ENCODE measurements at regions not wholly inside any gene's neighbourhood (a gene's known extent, or its start where the extent isn't known, plus 50 kb on each side); places are given as distances from the start of the nearest gene placed in this dataset.

DNA sequence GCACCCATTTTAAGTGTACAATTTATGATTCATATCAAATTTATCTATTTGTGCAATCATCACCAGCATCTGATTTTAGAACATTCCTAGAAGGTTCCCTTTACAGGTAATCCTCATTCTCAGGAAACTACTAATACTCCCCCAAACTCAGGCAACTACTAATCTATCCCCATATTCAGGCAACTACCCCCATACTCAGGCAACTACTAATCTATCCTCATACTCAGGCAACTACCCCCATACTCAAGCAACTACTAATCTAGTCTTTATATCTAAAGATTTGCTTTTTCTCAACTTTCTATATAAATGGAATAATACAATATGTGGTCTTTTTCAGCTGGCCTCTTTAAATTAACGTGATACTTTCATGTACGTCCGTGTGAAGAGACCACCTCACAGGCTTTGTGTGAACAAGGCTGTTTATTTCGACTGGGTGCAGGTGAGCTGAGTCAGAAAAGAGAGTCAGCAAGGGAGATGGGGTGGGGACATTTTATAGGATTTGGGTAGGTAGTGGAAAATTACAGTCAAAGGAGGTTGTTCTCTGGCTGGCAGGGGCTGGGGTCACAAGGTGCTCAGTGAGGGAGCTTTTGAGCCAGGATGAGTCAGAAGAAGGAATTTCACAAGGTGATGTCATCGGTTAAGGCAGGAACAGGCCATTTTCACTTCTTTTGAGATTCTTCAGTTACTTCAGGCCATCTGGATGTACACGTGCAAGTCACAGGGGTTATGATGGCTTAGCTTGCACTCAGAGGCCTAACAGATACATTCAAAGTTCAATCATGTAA lies 1444.5 kb upstream of the CADM2 start:
- DNase-seq, result peak; percentile 2

DNA sequence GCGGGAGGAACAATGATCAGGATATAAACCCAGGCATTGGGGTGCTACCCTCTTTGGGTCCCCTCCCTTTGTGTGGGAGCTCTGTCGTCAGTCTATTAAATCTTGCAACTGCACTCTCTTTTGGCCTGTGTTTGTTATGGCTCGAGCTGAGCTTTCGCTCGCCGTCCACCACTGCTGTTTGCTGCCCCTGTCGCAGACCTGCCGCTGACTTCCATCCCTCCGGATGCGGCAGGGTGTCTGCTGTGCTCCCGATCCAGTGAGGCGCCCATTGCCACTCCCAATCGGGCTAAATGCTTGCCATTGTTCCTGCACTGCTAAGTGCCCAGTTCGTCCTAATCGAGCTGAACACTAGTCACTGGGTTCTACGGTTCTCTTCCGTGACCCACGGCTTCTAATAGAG lies 1443.7 kb upstream of the CADM2 start:
- DNase-seq, result no peak

DNA sequence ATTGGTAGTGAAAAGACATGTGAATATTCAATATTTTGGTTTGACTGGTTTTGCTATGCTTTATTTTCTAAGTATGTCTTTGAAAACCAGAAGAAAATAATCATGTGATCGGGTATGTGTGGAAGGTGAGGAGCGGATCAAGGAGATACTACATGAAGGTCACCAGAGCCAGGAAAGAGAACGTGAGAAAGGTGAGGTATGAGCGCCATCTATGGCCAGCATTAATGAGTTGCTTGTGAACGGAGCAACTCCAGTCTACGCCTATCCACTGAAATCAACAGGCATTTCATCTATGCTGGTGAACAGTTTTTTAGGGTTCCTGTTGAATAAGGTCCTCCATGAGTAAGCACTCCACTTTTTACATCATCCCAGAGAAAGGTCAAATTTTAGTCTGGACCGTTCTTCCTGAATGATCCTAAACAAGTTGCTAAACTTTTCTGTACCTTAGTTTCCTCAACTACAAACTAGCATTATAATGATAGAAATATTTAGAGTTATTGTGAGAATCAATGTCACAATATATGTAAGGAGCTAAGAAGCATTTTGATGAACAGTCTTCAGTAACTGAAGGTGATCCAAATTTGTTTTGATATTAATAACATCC lies 1435.2 kb upstream of the CADM2 start:
- DNase-seq, result peak; percentile 35

DNA sequence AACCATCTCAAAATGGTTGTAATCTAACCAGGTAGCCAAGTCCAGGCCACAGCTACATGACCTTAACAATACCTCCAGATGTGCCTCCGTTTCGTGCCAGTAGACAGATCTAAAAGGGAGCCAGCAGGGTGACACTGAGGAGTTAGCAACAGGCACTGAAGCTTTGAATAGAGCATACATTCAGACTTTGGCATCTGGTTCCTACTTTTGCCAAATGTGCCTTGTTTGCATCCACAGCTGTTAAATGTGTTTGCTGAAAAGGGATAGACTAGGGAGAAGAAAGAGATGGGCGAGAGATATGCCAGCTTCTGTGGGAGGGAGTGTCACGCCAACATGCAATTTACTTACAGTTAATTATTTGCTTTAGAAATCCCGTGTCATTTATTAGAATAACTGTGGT lies 1433.9 kb upstream of the CADM2 start:
- no peak for DNase-seq

- DNase-seq, result no peak
These were observed 1399.7 kb upstream of the CADM2 start for GRCh38 chr3:83559082-83559481.

- DNase-seq, result no peak
These were observed 1390.9 kb upstream of the CADM2 start for GRCh38 chr3:83567935-83568334.

DNA sequence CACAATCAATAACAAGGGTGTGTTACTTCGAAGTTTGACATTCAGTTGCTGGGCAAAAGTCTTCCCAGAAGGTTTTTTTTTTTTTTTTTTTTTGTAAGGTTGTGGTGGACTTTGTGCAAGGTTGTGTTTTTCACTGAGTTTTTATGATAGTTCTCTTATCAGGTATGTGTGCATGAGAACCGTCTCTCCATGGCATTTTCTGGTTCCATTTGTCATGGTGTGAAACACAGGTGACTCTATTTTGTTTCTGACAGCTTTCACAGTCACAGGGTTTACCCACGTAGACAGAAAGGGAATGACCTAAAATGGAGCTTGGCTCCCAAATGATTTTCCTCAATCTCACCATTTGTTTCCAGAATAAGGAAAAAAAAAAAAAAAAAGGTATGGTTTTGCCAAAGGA lies 1377.2 kb upstream of the CADM2 start:
- no peak for DNase-seq

DNA sequence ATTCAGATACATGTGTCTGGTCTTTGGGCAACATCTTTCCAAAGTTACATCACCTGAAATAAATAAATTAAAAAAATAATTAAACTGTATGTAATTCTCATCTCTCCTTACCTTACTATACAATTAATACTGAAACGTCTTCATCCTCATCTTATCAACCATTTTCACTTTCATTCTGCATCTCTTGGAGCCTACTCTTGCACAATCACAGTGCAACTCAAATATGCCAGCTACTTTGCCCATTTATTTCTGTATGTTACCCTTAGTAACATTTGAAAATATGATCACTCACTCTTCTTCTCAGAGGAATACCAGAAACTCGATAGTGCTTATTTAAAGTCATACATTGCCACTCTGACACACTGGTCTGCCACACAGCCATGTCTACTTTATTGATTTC lies 1357.1 kb upstream of the CADM2 start:
- no peak for DNase-seq

GRCh38 chr3:83622526-83622925 lies 1336.3 kb upstream of the CADM2 start:
- DNase-seq, result no peak

DNA sequence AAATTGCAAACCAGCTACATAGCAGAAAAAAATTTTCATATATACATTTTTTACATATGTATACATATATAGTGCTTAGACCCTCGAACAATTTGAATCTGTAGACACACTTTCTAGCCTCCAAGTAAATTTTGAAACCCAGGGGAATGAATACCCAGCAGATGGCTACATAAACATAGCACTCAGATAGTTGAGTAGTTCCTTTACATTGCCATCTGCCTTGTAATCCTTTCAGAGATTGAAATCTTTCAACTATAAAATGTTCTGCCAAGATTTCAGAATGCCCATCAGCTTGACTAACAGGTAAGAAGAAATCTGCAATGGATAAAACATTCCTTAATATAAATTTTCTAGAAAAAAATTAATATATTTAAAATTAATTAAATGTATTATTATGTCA lies 1333.5 kb upstream of the CADM2 start:
- no peak for DNase-seq

- no peak for DNase-seq
These were observed 1330.3 kb upstream of the CADM2 start for GRCh38 chr3:83628471-83628870.

GRCh38 chr3:83632526-83632925 lies 1326.3 kb upstream of the CADM2 start:
- DNase-seq, result no peak

- no peak for DNase-seq
These were observed 1325.0 kb upstream of the CADM2 start for GRCh38 chr3:83633758-83634157.

DNA sequence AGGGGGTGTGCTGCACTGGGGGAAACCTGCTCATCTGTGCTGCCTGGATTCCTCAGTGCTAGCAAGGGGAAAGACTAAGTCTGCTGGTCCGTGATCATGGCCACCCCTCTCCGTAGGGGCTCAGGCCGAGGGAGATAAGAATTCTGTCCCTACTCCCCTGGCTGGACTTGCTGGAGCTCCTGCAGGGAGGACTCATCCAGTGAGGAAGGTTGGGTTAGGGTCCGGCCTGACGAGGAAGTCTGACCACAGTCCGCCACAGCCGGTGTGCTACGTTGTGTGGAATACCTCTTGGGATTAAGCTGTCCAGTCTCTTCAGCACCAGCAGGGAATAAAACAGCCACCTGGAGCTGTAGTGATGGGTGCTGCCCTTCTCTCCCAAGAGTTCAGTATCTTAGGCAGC lies 1309.1 kb upstream of the CADM2 start:
- DNase-seq, result no peak

- no peak for DNase-seq
These were observed 1303.7 kb upstream of the CADM2 start for GRCh38 chr3:83655083-83655482.

- DNase-seq, result no peak
These were observed 1296.3 kb upstream of the CADM2 start for GRCh38 chr3:83662381-83662960.

DNA sequence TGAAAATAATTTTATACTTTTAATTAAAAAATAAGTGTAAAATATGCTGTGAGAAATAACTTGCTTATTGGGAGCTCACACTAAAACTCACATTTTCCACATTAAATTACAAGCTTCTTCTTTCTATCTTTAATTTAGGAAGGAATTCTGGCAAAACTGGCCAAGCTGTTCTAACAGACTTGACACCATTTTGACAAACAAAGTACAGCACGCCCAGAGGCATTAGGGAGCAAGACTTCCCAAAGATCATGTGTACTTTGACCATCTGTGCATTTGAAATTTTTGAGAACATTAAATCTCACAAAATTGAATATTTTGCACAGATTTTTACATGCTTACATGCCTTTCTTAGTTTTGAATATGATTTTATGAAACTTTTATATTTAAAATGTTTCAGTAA lies 1288.4 kb upstream of the CADM2 start:
- DNase-seq, result no peak

DNA sequence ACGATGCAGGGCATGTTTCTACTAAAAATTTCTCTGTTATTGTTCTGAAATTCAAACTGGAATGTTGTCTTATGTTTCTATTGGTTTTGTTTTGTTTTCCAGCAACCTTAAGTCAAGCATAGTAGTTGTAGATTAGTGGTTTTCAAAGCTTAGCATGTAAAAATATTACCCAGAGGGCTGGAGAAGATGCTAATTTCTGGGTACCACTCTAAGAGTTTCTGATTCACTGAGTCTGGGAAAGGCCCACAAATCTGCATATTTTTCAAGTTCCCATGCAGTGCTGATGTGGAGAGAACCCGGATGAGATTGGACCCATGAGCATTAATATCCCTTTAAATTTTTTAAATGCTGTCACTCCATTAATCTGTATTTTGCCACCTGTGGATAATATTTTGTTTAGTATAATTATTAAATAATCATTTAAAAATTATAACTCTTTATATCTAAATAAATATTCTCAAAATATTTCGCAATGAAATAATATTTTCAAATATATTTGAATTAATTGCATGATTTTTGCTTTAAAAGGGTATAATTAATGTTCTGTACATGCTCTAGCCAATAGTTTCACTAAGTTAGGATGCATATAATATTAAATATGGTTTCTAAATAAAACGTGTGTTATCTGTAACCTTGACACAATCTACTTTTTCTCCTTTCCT lies 1274.7 kb upstream of the CADM2 start:
- DNase-seq, result no peak

- DNase-seq, result no peak
These were observed 1252.1 kb upstream of the CADM2 start for GRCh38 chr3:83706669-83707068.

- DNase-seq, result no peak
These were observed 1243.5 kb upstream of the CADM2 start for GRCh38 chr3:83715307-83715706.

DNA sequence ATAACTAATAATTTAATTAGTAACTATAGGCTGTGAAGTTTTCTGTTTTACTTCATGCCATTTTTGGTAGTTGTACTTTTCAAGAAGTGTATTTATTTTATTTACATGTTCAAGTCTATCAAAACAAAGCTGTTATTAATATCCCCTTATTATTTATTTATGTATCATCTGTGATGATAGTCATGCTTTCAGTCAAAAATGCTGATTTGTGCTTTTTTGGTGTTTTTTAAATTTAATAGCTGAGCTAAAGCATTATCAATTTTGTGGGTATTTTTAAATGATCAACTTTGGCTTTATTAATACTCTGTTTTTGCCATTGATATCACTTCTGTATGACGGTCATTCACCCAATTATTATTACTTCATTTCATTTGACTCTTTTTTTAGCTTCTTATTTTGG lies 1229.2 kb upstream of the CADM2 start:
- no peak for DNase-seq

GRCh38 chr3:83734656-83735055 lies 1224.1 kb upstream of the CADM2 start:
- DNase-seq, result no peak

DNA sequence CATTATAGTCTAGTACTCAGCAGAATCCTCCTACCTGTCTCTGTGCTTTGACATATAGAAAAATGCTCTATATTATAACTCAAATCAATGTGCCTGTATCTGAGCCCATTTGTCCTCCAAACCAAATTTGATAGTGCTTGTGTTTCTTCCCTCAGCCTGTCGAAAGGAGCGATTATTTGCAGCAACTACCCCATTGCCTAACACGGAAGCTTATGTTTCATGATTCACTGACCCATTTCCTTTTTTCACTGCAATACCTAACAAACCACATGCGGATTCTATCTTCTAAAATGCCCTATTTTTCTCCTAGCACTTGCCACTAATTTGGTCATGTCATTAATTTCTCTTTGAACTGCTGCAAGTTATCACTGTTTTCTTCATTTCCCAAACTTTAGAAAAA lies 1220.6 kb upstream of the CADM2 start:
- DNase-seq, result no peak

DNA sequence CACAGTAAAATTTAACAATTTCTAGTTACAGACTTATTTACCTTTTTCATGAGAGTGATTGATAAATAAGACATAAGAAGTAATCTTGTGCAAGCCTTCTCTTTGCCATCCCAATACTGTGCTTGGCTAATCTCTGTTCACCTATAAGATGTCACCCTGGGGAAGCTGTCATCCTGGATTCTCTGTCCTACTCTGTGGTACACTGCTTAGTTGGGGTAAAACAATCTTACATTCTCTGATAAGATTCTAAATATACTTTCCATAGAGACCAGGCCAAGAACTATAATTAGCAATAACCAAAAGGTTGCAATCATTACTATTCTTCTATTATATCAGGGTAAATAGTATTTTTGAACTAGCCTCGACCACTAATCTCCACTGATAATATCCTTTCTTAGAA lies 1218.3 kb upstream of the CADM2 start:
- DNase-seq, result no peak

Measured in fibroblast of skin of right biceps (primary cell).